GM18519 (cell line): ENCODE measurements at regions not wholly inside any gene's neighbourhood (a gene's known extent, or its start where the extent isn't known, plus 50 kb on each side); places are given as distances from the start of the nearest gene placed in this dataset.

ENCODE experiments used
- ATAC-seq: cut with Tn5 transposase; IDR thresholded peaks from one replicate; pipeline ENCODE4 v1.9.1; 2021; ENCODE audit warnings: mild to moderate bottlenecking, moderate library complexity; ENCODE audit not compliant: unreplicated experiment, low FRiP score

- no peak for ATAC-seq
These were observed 137.4 kb upstream of the MYCN start for GRCh38 chr2:15802657-15803542.

GRCh38 chr2:15803543-15804245 lies 136.7 kb upstream of the MYCN start:
- no peak for ATAC-seq

DNA sequence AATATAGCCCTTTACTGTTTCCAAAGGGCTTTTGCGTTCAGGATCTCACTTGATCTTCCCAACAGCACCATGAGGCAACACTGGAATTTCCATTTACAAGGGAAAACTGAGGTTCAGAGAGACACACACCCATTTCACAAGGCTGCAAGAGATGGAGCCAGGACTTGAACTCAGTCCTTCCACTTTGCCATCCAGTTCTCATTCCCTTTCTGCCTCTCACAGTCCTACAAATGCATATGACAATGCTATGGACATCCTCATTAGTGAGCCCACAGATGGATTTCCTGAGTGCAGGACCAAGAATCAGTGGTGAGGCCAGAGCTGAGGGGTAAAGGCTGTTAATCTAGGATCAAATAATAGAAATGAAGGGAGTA lies 136.1 kb upstream of the MYCN start:
- no peak for ATAC-seq

DNA sequence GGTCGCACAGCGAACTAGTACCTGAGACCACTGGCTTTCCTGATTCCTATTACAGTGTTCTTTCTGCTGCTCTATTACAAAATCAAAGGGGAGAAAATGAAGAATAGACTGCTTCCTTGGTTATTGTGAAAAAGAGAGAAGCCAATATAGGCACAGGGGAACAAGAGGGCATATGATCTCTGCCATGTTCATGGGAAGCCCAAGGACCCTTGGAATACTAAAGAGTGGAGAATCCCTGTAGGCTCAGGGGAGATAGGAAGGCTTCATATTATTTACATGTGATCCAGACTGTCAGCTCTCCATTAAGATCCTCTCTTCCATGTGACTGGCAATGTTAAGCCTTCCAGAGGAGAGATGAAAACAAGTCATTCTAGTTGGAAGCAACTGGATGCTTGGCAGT lies 135.7 kb upstream of the MYCN start:
- no peak for ATAC-seq

GRCh38 chr2:15805206-15805605 lies 135.1 kb upstream of the MYCN start:
- no peak for ATAC-seq

GRCh38 chr2:15805772-15806171 lies 134.6 kb upstream of the MYCN start:
- ATAC-seq = no peak

DNA sequence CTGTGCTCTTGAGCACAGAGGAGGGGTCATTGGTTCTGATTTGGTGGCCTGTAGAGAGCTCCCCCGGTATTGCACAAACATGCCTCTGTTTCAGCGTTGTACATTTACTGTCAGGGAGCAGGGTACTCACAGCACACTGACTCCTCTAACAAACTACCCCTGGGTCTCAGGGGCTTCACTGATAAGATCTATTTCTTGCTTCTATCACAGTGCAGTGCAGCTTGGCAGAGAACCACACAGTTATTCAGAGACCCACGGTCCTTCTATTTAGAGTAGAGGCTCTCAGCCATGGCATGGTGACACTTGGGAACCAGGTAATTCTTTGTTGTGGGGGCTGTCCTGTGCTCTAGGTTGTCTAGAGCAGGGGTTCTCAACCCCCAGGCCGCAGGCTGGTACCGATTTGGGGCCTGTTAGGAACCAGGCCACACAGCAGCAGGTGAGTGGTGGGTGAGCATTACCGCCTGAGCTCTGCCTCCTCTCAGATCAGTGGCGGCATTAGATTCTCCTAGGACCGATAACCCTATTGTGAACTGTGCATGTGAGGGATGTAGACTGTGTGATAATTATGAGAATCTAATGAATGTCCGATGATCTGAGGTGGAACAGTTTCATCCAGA lies 133.4 kb upstream of the MYCN start:
- ATAC-seq = no peak

DNA sequence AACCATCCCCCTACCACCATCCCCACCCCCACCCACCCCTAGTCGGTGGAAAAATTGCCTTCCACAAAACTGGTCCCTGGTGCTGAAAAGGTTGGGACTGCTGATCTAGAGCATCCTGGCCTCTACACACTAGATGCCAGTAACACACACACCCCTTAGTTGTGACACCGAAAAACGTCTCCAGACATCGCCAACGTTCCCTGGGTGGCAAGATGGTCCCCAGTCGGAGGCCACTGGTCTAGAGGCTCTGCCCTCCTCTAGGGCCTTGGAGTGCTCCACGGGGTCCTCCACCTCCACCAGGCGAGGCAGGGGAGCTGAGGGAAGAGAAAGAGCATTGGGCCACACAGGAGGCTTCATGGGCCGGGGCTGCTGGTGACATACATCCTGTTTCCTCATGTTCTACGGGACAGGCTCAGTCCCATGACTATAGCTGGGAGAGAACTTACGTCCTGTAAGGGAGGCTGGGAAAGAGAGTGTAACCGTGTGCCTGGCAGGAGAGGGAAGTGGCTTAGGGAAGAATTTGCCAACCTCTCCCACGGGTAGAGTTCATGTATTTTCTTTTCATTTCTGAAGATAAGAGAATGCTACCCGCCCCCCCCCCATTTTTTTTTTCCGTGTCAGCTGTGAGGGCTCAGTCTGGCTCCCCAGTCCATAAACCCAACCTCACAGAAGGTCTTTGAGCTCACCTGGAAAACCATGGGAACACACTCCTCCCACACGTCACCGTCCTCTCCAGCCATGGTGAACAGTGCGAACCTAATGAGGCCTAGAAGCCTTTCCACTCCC lies 132.7 kb upstream of the MYCN start:
- ATAC-seq = no peak

- no peak for ATAC-seq
These were observed 132.0 kb upstream of the MYCN start for GRCh38 chr2:15808204-15808910.

GRCh38 chr2:15808944-15809343 lies 131.4 kb upstream of the MYCN start:
- ATAC-seq = no peak

- no peak for ATAC-seq
These were observed 130.9 kb upstream of the MYCN start for GRCh38 chr2:15809404-15809803.

DNA sequence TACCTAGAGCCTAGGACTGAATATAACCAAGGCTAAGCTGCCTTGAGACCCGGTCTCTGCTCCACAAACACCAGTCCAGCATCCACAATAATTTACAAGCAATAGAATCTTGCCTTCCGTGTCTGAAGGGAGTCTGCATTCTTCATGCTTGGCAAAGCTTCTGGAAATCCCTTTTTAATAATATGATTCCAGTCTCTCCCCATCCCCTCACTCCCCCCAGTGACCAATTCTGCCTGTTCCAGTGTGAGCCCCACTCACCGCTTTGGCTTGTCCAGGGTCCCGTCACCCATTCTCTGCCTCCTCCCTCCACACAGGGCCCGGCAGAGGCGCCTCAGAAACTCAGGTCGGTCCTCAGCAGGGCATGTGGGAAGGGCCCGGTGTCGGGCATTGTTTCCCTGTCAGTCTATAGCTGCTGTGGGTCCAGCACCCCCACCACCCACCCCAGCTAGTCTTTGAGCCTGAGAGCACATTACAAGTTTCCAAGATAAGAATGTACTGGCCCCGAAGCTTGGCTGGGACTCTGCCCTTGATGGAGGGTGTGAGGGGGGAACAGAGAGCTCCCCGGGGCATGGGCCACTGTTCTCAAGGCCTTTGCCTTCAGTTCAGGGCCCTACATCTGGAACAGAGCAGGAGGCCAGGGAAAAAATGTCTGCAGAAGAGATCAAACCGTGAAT lies 129.7 kb upstream of the MYCN start:
- no peak for ATAC-seq

- ATAC-seq = no peak
These were observed 129.0 kb upstream of the MYCN start for GRCh38 chr2:15811367-15811766.

DNA sequence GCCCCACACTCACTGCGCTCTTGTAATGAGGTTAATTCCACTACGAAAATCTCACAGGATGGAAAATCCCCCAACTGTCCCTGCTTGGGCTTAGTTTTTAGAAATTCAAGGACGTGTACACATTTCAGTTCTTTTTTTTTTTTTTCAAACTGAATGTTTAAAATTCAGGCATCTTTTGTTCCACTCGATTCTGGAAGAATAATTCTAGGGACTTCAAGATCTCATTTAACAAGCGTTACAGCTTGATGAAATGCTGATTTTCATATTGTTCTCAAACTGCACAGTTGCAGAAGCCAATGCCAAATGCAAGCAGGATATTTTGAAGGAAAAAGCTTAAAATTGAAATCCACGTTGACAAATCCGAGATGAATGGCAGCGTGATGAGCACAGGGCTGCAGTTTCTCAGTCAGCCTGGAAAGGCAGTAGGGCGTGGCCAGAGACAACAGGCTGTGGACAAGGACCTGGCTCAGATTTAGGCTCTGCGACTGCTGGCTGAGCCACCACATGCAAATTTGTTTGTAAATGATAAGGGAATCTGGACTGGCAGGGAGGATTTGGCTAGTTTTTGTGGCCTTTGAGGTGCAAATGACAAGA lies 128.1 kb upstream of the MYCN start:
- ATAC-seq = no peak

- no peak for ATAC-seq
These were observed 126.7 kb upstream of the MYCN start for GRCh38 chr2:15813481-15814266.

DNA sequence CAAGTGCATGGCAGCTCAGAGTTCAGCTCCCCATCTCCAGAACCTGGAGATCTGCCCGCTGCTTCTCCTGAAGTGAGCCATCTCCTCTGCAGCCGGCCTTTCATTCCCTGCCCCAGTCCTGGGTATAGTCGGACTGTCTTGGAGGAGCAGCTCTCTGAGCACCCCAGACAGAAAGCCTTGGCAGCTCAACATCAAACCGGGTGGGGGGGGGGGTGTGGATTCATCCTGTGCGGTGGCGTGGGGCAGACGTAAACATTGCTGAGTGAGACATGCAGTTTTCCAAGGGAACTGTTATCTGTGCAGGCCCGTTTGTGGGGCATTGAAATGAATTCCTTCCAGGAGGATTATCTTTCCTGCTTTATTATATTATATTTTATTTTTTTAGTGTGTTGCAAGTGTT lies 125.9 kb upstream of the MYCN start:
- ATAC-seq = no peak

DNA sequence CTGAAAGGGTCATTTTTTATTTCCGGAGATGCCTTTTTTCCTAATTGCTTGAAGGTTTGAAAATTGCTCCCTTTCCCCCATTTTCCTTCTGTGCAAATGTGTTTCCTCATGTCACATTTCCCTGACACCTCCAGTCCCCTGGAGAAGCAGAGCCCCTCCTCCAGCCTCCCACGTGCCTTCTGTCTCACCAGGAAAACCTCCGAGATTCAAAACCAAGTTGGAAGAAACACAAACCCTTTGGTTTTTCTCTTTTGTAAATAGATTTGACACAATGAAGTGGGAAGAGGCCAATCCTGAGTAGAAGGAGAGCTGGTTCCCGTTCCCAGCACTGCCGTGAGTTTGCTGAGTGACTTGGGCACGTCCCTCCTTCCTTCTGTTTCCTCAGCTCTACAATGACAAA lies 125.4 kb upstream of the MYCN start:
- ATAC-seq = no peak

DNA sequence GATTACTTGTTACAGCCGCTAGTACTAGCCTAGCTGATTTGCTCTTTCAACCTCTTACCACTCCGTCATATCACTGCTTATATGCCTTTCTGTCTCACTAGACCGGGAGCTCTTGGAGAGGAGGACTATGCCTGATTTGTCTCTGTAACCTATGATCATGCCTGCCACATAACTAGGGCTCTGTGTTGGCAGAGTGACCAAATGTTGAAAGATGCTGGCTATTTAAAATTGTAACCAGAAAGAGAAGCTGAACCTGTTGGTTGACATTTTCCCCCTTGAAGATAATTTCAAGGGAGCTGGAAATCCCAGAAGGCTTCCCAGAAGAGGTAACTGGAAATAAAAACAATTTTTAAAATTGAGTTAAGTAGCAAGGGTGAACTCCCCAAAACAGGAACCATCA lies 124.1 kb upstream of the MYCN start:
- ATAC-seq = no peak
